ENCODE measurements at regions not wholly inside any gene's neighbourhood (a gene's known extent, or its start where the extent isn't known, plus 50 kb on each side); places are given as distances from the start of the nearest gene placed in this dataset.

DNA sequence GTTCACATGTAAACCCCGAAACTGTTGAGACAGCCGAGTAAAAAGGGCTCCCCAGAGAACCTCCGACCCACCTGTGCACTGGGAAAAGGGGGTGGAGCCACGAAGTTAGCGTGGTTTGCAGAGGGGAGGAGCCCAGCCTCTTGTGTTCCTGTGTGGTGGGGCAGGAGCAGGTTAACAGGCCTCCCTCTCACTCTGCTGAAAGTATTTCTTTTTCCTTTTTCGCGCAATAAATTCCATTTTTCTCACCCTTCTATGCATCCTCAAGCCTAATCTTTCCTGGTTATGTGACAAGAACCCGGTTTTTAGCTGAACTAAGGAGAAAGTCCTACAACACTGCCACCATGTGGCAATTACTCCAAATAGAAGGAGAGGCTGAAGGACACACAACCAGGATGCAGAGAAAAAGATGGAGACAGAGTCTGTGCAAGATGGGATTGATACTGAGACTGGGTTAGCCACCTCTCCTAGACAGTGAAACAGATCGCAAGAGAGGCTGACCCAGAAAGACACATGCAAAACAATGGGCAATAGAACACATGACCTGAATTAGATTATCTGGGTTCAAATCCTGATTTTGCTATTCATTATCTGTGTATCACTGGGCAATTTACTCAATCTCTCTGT, 168.7 kb upstream of the PRSS16 start (continued):
- no peak for TF ChIP-seq ZNF256 (CRISPR knock-in tag; conservative IDR thresholded peaks at IDR 0.05)
- TF ChIP-seq ZNF841 (CRISPR knock-in tag; IDR thresholded peaks at IDR 0.05; ENCODE audit: borderline replicate concordance), result no peak
- TF ChIP-seq YY1 (IDR thresholded peaks at IDR 0.05; ENCODE audit: insufficient read depth, insufficient replicate concordance, low read depth, low read length), result no peak
- 0 out of 2 replicates have a peak, but pooled peaks have one; percentile 20 for TF ChIP-seq HMG20A (CRISPR knock-in tag; IDR thresholded peaks at IDR 0.05; ENCODE audit: borderline replicate concordance)
- TF ChIP-seq ZNF704 (CRISPR knock-in tag; IDR thresholded peaks at IDR 0.05; ENCODE audit: borderline replicate concordance), result no peak
- TF ChIP-seq NR1H2 (CRISPR knock-in tag; IDR thresholded peaks at IDR 0.05; ENCODE audit: borderline replicate concordance, low read depth), result no peak
- no peak for TF ChIP-seq SATB2 (CRISPR knock-in tag; IDR thresholded peaks at IDR 0.05)
- no peak for TF ChIP-seq NRL (CRISPR knock-in tag; IDR thresholded peaks at IDR 0.05; ENCODE audit: borderline replicate concordance)
- TF ChIP-seq TIGD3 (CRISPR knock-in tag; IDR thresholded peaks at IDR 0.05; ENCODE audit: borderline replicate concordance), result no peak
- no peak for TF ChIP-seq ZKSCAN8 (CRISPR knock-in tag; IDR thresholded peaks at IDR 0.05; ENCODE audit: borderline replicate concordance)
- no peak for TF ChIP-seq ZKSCAN5 (CRISPR knock-in tag; IDR thresholded peaks at IDR 0.05)
- TF ChIP-seq RELA (CRISPR knock-in tag; IDR thresholded peaks at IDR 0.05), result no peak
- TF ChIP-seq ZNF792 (CRISPR knock-in tag; IDR thresholded peaks at IDR 0.05), result no peak
- no peak for TF ChIP-seq KLF12 (CRISPR knock-in tag; IDR thresholded peaks at IDR 0.05; ENCODE audit: borderline replicate concordance)
- TF ChIP-seq ASH2L (IDR thresholded peaks at IDR 0.05; ENCODE audit: insufficient read length, low read depth, low read length), result peak; percentile 46
- TF ChIP-seq ZNF674 (CRISPR knock-in tag; IDR thresholded peaks at IDR 0.05; ENCODE audit: low read depth), result no peak
- no peak for TF ChIP-seq SNAPC5 (CRISPR knock-in tag; IDR thresholded peaks at IDR 0.05; ENCODE audit: borderline replicate concordance)
- no peak for TF ChIP-seq ZMYM3 (CRISPR knock-in tag; IDR thresholded peaks at IDR 0.05)
- TF ChIP-seq MBNL3 (CRISPR knock-in tag; conservative IDR thresholded peaks at IDR 0.05), result no peak
- TF ChIP-seq ZNF550 (CRISPR knock-in tag; IDR thresholded peaks at IDR 0.05; ENCODE audit: borderline replicate concordance), result no peak
- no peak for TF ChIP-seq SNAPC4 (CRISPR knock-in tag; IDR thresholded peaks at IDR 0.05)
- no peak for TF ChIP-seq ZNF30 (CRISPR knock-in tag; IDR thresholded peaks at IDR 0.05)
- TF ChIP-seq CREB1 (IDR thresholded peaks at IDR 0.05), result no peak
- peak; percentile 46; the same call in 1 of the 2 replicates for TF ChIP-seq CREB1 (CRISPR knock-in tag; IDR thresholded peaks at IDR 0.05)
- peak; percentile 32; the same call in 1 of the 2 replicates for TF ChIP-seq SALL1 (CRISPR knock-in tag; IDR thresholded peaks at IDR 0.05)

Measured in HepG2 (cell line).